ENCODE measurements at regions not wholly inside any gene's neighbourhood (a gene's known extent, or its start where the extent isn't known, plus 50 kb on each side); places are given as distances from the start of the nearest gene placed in this dataset.

DNA sequence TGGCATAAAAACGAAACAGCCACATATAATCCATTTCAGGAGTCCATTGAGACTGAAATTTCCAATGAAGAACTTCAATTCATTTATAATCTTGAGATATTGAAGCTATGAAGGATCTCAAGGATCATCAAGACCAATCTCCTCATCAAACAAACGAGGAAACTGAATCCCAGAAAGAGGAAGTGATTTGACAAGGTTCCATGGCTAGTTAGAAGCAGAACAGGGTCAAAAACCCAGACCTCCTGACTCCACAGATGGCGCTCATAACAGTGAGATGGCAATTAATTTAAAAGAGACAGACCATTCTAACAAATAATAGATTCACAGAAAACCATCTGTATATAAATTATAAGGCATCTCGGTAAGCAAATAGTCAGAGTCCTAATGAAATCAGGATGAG lies 229.7 kb downstream of the KCTD12 start:
- WGBS: 51% methylated on average over 4 of the region's 4 CpGs
- no peak overlapping the region for H3K27ac ChIP-seq (ENCODE audit: low read depth in 1 of 2, low read length in 2 of 2)
- no peak for TF ChIP-seq FOXA2 (IDR thresholded peaks at IDR 0.05)
- no peak for TF ChIP-seq ATF3 (IDR thresholded peaks at IDR 0.05)
- TF ChIP-seq, protein P1, sequence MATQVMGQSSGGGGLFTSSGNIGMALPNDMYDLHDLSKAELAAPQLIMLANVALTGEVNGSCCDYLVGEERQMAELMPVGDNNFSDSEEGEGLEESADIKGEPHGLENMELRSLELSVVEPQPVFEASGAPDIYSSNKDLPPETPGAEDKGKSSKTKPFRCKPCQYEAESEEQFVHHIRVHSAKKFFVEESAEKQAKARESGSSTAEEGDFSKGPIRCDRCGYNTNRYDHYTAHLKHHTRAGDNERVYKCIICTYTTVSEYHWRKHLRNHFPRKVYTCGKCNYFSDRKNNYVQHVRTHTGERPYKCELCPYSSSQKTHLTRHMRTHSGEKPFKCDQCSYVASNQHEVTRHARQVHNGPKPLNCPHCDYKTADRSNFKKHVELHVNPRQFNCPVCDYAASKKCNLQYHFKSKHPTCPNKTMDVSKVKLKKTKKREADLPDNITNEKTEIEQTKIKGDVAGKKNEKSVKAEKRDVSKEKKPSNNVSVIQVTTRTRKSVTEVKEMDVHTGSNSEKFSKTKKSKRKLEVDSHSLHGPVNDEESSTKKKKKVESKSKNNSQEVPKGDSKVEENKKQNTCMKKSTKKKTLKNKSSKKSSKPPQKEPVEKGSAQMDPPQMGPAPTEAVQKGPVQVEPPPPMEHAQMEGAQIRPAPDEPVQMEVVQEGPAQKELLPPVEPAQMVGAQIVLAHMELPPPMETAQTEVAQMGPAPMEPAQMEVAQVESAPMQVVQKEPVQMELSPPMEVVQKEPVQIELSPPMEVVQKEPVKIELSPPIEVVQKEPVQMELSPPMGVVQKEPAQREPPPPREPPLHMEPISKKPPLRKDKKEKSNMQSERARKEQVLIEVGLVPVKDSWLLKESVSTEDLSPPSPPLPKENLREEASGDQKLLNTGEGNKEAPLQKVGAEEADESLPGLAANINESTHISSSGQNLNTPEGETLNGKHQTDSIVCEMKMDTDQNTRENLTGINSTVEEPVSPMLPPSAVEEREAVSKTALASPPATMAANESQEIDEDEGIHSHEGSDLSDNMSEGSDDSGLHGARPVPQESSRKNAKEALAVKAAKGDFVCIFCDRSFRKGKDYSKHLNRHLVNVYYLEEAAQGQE (IDR thresholded peaks at IDR 0.05): no peak
- TF ChIP-seq JUND (IDR thresholded peaks at IDR 0.05): no peak
- TF ChIP-seq, protein P2, sequence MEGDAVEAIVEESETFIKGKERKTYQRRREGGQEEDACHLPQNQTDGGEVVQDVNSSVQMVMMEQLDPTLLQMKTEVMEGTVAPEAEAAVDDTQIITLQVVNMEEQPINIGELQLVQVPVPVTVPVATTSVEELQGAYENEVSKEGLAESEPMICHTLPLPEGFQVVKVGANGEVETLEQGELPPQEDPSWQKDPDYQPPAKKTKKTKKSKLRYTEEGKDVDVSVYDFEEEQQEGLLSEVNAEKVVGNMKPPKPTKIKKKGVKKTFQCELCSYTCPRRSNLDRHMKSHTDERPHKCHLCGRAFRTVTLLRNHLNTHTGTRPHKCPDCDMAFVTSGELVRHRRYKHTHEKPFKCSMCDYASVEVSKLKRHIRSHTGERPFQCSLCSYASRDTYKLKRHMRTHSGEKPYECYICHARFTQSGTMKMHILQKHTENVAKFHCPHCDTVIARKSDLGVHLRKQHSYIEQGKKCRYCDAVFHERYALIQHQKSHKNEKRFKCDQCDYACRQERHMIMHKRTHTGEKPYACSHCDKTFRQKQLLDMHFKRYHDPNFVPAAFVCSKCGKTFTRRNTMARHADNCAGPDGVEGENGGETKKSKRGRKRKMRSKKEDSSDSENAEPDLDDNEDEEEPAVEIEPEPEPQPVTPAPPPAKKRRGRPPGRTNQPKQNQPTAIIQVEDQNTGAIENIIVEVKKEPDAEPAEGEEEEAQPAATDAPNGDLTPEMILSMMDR (IDR thresholded peaks at IDR 0.05; ENCODE audit: low read depth, low read length, missing input control): no peak
- TF ChIP-seq, protein P3, sequence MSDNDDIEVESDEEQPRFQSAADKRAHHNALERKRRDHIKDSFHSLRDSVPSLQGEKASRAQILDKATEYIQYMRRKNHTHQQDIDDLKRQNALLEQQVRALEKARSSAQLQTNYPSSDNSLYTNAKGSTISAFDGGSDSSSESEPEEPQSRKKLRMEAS (IDR thresholded peaks at IDR 0.05): no peak
- H3K9me3 ChIP-seq (ENCODE audit: control insufficient read depth in 4 of 4, low read length in 3 of 4): no peaks in the 10 kb centered on the region
- no peak for DNase-seq (ENCODE audit: low spot score)
- no peaks in the 10 kb centered on the region for H3K27me3 ChIP-seq (ENCODE audit: control insufficient read depth in 4 of 4, insufficient read depth in 4 of 4, low read length in 3 of 4)
- no peak overlapping the region for H3K4me3 ChIP-seq (ENCODE audit: low read depth in 1 of 3, low read length in 3 of 3)
- H3K36me3 ChIP-seq (ENCODE audit: control insufficient read depth in 4 of 4, insufficient read depth in 3 of 4, low read depth in 1 of 4, low read length in 3 of 4): no peaks in the 10 kb centered on the region
- no peak overlapping the region for H3K9ac ChIP-seq (ENCODE audit: low read depth in 1 of 2, low read length in 2 of 2)
- H3K4me1 ChIP-seq (ENCODE audit: control insufficient read depth in 4 of 4, insufficient read depth in 4 of 4, low read length in 3 of 4): no peaks in the 10 kb centered on the region

- Histone ChIP-seq H3K4me3 (ENCODE audit: low read depth in 1 of 3, low read length in 3 of 3) (no peak overlapping the region), H3K4me1 (ENCODE audit: control insufficient read depth in 4 of 4, insufficient read depth in 4 of 4, low read length in 3 of 4) (no peaks in the 10 kb centered on the region), H3K9ac (ENCODE audit: low read depth in 1 of 2, low read length in 2 of 2) (no peak overlapping the region), H3K9me3 (ENCODE audit: control insufficient read depth in 4 of 4, low read length in 3 of 4) (no peaks in the 10 kb centered on the region), H3K27me3 (ENCODE audit: control insufficient read depth in 4 of 4, insufficient read depth in 4 of 4, low read length in 3 of 4) (no peaks in the 10 kb centered on the region), H3K36me3 (ENCODE audit: control insufficient read depth in 4 of 4, insufficient read depth in 3 of 4, low read depth in 1 of 4, low read length in 3 of 4) (no peaks in the 10 kb centered on the region), H3K27ac (ENCODE audit: low read depth in 1 of 2, low read length in 2 of 2) (no peak overlapping the region)
- 67% methylated on average over 2 of the region's 2 CpGs for whole genome bisulfite sequencing
- DNase-seq (ENCODE audit: low spot score): no peak
- TF ChIP-seq FOXA2 (IDR thresholded peaks at IDR 0.05) (no peak), RAD21 (IDR thresholded peaks at IDR 0.05) (no peak), HNF4G (IDR thresholded peaks at IDR 0.05) (no peak), TAF1 (conservative IDR thresholded peaks at IDR 0.05) (no peak), SP1 (IDR thresholded peaks at IDR 0.05) (no peak), FOXA1 (IDR thresholded peaks at IDR 0.05) (no peak), ZBTB33 (IDR thresholded peaks at IDR 0.05) (no peak), JUND (IDR thresholded peaks at IDR 0.05) (no peak), NR2F2 (IDR thresholded peaks at IDR 0.05) (no peak), HNF4A (conservative IDR thresholded peaks at IDR 0.05) (no peak)
- TF ChIP-seq, protein P2 (IDR thresholded peaks at IDR 0.05; ENCODE audit: low read depth, low read length, missing input control): no peak
- TF ChIP-seq, protein P3 (IDR thresholded peaks at IDR 0.05): no peak
These were observed 230.1 kb downstream of the KCTD12 start for GRCh38 chr13:76656056-76656455.

Measured in liver (tissue), 8 donors.